Activated CD8-positive, alpha-beta memory T cell treated with anti-CD3 and anti-CD28 coated beads, Interleukin-2, amount 10 ng/mL, durations not matched to agents 7 days and 5 days (primary cell): ENCODE measurements at regions not wholly inside any gene's neighbourhood (a gene's known extent, or its start where the extent isn't known, plus 50 kb on each side); places are given as distances from the start of the nearest gene placed in this dataset.

Source experiments
- ATAC-seq: fragments of 150-1000 bp; cut with Tn5 transposase; one replicate; pipeline ENCODE4 v1.10.0; 2021; ENCODE audit warnings: moderate library complexity
- CTCF ChIA-PET: fragments of 350-600 bp; sonication (Branson Sonifier 250); formaldehyde crosslinking; loops from one replicate; lab custom pipeline; 2021; ENCODE audit warnings: antibody characterized with exemption; lab: Charles Lee
- DNase-seq: peaks from one replicate; pipeline ENCODE4 v3.0.0-alpha.2; 2020
- H3K27ac Mint-ChIP-seq: one replicate; pipeline ENCODE4 v1.8.0; 2021; ENCODE audit warnings: mild to moderate bottlenecking, mixed read lengths
- H3K27me3 Mint-ChIP-seq: one replicate; pipeline ENCODE4 v1.8.0; 2021; ENCODE audit warnings: mixed read lengths
- H3K36me3 Mint-ChIP-seq: one replicate; pipeline ENCODE4 v1.8.0; 2021; ENCODE audit warnings: mild to moderate bottlenecking, mixed read lengths
- H3K4me1 Mint-ChIP-seq: one replicate; pipeline ENCODE4 v1.8.0; 2021; ENCODE audit warnings: mixed read lengths
- H3K4me3 Mint-ChIP-seq: one replicate; pipeline ENCODE4 v1.8.0; 2021; ENCODE audit warnings: mild to moderate bottlenecking, moderate library complexity, mixed read lengths
- H3K9me3 Mint-ChIP-seq: one replicate; pipeline ENCODE4 v1.8.0; 2022; ENCODE audit warnings: low read depth, mixed read lengths

DNA sequence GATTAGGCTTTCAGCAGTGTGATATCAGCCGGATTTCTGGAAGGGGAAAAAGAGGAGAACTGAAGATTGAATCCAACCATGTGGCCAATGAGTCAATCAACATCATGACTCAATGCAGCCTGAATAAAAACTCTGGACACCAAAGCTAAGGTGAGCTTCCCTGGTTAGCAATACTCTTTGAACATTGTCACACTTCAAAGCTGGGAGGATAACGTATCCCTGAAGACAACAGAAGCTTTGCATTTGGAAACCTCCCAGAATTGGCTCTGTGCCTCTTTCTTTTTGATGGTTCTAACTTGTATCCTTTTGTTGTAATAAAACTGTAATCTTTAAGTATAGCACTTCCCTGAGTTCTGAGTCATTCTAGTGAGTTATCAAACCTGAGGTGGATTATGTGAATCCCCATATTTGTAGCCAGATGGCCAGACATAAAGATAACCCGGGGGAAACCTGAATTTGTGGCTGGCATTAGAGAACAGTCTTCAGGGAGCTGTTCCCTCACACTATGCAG is 284.4 kb downstream of the IPMK start:
- H3K4me3 Mint-ChIP-seq = no peak overlapping the region
- H3K27me3 Mint-ChIP-seq = no peaks in the 10 kb centered on the region
- H3K27ac Mint-ChIP-seq = no peak overlapping the region
- ATAC-seq = no peak
- no peaks in the 10 kb centered on the region for H3K4me1 Mint-ChIP-seq
- no peaks in the 10 kb centered on the region for H3K36me3 Mint-ChIP-seq
- CTCF ChIA-PET = no interaction called here
- DNase-seq = no peak
- H3K9me3 Mint-ChIP-seq = no peaks in the 10 kb centered on the region

DNA sequence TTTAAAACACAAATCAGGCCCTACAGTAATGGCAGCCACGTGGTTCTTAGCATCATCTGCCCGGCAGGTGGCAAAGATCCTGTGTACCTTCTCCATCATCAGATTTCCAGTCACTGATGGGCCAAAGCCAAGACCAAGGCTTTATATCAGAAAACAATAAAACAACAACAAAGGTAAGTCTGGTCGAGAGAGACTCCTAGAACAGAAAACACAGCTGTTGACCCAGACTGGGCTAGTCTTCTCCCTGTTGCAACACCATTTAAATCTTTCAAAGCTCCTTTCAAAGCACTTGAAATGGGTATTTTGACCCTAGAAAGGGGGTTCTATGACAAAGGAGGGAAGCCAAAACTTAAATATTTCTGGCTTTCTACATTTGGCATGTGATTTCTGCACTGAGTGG is 285.6 kb downstream of the IPMK start:
- ATAC-seq (no peak), DNase-seq (no peak)
- CTCF ChIA-PET = no interaction called here
- Mint-ChIP-seq H3K36me3 (no peaks in the 10 kb centered on the region), H3K4me1 (no peaks in the 10 kb centered on the region), H3K9me3 (no peaks in the 10 kb centered on the region), H3K4me3 (no peak overlapping the region), H3K27ac (no peak overlapping the region), H3K27me3 (no peaks in the 10 kb centered on the region)

DNA sequence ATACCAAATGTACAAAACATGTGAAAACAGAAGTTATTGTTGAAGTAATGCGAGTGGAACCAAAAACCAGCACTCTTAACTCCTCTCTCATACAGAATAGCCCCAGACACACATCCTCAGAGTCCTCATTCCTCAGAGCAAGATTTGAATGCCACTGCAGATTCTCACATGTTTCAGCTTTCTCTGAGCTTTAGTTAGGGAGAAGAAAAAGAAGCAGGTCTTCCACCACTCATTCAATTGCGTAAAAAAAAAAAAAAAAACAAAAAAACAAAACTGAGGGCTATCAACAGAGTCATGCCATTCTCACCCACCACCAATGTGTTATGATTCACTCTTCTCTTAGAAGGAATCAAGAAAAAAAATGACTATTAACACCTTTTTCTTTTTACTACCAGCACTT is 287.7 kb downstream of the IPMK start:
- DNase-seq = no peak
- Mint-ChIP-seq H3K9me3 (no peaks in the 10 kb centered on the region), H3K27ac (no peak overlapping the region), H3K36me3 (no peaks in the 10 kb centered on the region), H3K4me1 (no peaks in the 10 kb centered on the region), H3K4me3 (no peak overlapping the region), H3K27me3 (no peaks in the 10 kb centered on the region)
- ATAC-seq = no peak
- CTCF ChIA-PET = no interaction called here

DNA sequence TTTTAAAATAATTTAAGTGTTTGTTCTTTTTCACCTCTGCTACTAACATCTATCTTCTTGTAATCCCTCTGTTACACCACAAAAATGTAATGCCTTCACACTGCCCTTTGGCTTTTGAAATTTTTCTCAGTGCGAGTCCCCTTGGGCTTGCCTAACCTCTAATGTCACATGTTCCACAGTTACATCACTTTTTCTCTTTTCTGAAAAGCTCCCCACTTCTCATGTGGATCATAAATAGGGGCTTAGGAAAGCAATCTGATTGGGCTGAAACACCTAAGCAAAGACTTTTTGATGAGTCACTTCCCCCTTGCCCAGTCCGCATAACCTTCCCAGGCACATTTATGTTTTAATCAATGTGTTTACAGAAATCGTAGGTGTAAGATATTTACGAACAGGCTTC is 288.2 kb downstream of the IPMK start:
- Mint-ChIP-seq H3K4me1 (no peaks in the 10 kb centered on the region), H3K27ac (no peak overlapping the region), H3K9me3 (no peaks in the 10 kb centered on the region), H3K36me3 (no peaks in the 10 kb centered on the region), H3K27me3 (no peaks in the 10 kb centered on the region), H3K4me3 (no peak overlapping the region)
- ATAC-seq = no peak
- DNase-seq = no peak
- CTCF ChIA-PET = no interaction called here

DNA sequence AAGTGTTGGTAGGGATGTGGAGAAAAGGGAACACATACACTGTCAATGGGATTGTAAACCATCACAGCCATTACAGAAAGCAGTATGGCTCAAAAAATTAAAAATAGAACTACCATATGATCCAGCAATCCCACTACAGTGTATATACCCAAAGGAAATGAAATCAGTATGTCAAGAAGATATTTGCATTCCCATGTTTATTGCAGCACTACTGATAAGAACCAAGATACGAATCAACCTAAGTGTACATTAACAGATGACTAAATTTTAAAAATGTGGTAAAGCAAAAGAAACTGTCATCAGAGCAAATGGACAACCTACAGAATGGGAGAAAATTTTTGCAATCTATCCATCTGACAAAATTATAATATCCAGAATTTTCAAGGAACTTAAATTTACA is 290.4 kb downstream of the IPMK start:
- ATAC-seq (no peak), DNase-seq (no peak)
- no peaks in the 10 kb centered on the region for H3K9me3 Mint-ChIP-seq
- no peaks in the 10 kb centered on the region for H3K36me3 Mint-ChIP-seq
- no peaks in the 10 kb centered on the region for H3K27me3 Mint-ChIP-seq
- CTCF ChIA-PET = no interaction called here
- no peaks in the 10 kb centered on the region for H3K4me1 Mint-ChIP-seq
- no peak overlapping the region for H3K4me3 Mint-ChIP-seq
- H3K27ac Mint-ChIP-seq = no peak overlapping the region

DNA sequence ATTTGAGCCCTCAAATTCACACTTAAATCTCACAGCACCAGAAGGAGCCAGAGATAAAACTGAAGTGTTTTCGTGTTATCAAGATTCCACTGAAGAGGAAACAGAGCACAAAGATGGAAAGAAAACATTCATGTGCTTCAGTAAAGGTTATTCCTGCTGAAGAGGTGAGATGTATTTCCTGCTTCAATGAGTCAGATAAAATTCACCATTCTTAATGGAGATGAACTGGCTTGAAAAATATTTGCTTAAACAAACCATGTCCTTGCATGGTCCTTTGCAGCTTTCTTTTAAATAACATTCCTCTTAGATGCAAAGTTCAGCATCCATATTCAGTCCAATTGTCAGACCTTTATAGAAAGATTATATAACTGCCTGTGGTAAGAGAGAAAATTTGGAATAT is 294.2 kb downstream of the IPMK start:
- no peak overlapping the region for H3K27ac Mint-ChIP-seq
- no peak for ATAC-seq

DNA sequence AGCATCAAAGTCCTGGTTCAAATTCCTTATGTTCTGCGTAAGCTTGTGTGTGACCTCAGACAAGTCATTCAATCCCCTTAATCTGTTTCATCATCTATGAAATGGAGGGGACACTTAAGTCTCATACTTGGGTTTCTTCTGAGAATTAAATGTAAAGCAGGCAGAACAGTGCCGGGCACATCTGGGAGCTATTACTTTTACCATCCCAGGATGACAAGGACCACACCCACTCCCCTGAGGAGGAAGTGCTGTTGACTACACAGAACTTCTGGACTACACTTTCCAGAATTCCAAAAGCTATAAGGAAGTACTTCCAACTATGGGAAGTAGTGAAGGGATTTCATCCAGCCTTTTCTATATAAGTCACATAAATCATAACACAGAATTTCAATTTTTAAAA is 294.9 kb downstream of the IPMK start:
- Mint-ChIP-seq H3K4me3 (no peak overlapping the region), H3K36me3 (no peaks in the 10 kb centered on the region), H3K4me1 (no peaks in the 10 kb centered on the region), H3K27ac (no peak overlapping the region), H3K9me3 (peaks cover 4% of the 10 kb centered on the region), H3K27me3 (no peaks in the 10 kb centered on the region)
- CTCF ChIA-PET = no interaction called here
- DNase-seq (no peak), ATAC-seq (no peak)

More for the DNA sequence above, 294.2 kb downstream of the IPMK start:
- DNase-seq = no peak
- Mint-ChIP-seq H3K9me3 (no peaks in the 10 kb centered on the region), H3K27me3 (no peaks in the 10 kb centered on the region), H3K4me1 (no peaks in the 10 kb centered on the region), H3K4me3 (no peak overlapping the region), H3K36me3 (no peaks in the 10 kb centered on the region)
- CTCF ChIA-PET = no interaction called here

DNA sequence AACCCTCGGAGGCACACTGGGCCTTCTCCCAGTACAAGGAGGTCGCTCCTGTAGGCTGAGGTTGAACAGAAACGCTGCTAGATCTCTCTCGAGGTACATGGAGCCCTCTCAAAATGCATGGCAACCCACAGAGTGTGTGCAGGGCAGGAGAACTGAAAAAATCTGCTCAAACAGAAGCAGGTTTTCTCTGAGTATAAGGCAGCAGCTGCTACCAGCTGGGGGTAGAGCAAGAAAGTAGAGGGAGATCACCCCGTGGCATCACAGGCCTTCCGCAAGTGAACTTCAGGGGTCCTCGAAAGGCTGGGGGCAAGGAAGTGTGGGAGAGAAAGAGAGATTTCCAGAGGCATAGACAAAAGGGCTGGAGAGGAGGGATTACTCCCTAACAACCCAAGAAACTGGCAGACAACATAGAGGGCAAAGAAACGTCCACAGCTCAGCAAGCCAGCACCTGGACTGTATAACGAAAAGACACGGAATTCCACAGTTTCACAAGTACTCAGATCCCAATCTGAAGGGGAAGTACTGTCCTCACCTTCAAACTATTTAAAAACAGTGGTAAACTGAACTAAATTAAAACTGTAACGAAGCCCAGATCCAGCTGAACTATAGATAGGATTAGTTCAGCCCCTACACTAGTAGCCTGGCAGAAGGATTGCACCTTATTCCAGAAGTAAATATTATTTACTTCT is 299.2 kb downstream of the IPMK start:
- H3K4me1 Mint-ChIP-seq = no peaks in the 10 kb centered on the region
- CTCF ChIA-PET = no interaction called here
- no peaks in the 10 kb centered on the region for H3K27me3 Mint-ChIP-seq
- no peak overlapping the region for H3K27ac Mint-ChIP-seq
- no peak overlapping the region for H3K4me3 Mint-ChIP-seq
- no peak for ATAC-seq
- no peak for DNase-seq
- peaks cover 6% of the 10 kb centered on the region for H3K9me3 Mint-ChIP-seq
- no peaks in the 10 kb centered on the region for H3K36me3 Mint-ChIP-seq

DNA sequence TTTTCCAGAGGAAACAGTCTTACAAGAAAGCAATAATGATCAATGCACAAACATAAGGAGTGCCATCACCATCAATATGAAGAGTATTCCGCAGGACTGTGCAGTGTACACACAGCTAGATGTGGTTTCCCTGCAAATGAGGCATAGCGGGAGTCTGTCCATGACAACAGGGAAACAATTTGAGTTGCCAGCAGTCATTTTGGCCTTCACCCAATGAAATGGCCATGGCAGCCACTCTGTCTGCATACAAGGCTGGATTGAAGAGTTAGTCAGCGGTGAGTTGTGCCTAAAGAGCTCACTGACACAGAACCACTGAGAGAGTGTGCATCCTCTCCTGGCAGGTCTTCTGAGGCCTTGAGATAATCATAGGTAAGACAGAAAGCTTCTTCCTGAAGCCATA is 303.3 kb downstream of the IPMK start:
- CTCF ChIA-PET = no interaction called here

DNA sequence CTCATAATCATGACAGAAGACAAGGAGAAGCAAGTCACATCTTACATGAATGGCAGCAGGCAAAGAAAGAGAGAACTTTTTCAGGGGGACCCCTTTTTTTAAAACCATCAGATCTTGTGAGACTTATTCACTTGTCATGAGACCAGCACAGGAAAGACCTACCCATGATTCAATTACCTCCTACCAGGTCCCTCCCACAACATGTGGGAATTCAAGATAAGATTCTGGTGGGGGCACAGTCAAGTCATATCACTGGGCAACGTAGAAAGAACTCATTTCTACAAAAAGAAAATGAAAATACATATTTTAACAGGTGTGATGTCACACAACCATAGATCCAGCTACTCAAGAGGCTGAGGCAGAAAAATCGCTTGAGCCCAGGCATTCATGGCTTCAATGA is 304.1 kb downstream of the IPMK start:
- Mint-ChIP-seq H3K27ac (no peak overlapping the region), H3K4me1 (no peaks in the 10 kb centered on the region), H3K27me3 (no peaks in the 10 kb centered on the region), H3K36me3 (no peaks in the 10 kb centered on the region), H3K9me3 (peaks cover 6% of the 10 kb centered on the region), H3K4me3 (no peak overlapping the region)
- ATAC-seq (no peak), DNase-seq (no peak)
- CTCF ChIA-PET = no interaction called here

More for the DNA sequence above, 303.3 kb downstream of the IPMK start:
- no peaks in the 10 kb centered on the region for H3K36me3 Mint-ChIP-seq
- ATAC-seq = no peak
- DNase-seq = no peak
- H3K9me3 Mint-ChIP-seq = peaks cover 6% of the 10 kb centered on the region
- H3K27me3 Mint-ChIP-seq = no peaks in the 10 kb centered on the region
- H3K4me1 Mint-ChIP-seq = no peaks in the 10 kb centered on the region
- no peak overlapping the region for H3K4me3 Mint-ChIP-seq
- H3K27ac Mint-ChIP-seq = no peak overlapping the region

DNA sequence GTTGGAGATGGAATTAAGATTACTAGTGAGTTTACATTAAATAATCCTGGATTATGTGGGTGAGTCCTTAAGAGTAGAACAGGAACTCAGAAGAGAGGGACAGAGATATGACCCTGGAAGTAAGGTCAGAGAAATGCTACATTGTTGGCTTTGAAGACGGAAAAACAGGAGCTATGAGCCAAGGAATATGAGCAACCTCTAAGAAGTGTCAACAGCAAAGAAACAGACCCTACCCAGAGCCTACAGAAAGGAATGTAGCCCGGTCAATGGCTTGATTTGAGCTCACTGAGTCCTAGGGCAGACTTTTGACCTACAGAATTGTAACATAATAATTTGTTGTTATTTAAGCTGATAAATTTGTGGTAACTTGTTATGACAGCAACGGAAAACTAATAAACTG is 304.9 kb downstream of the IPMK start:
- Mint-ChIP-seq H3K9me3 (peaks cover 2% of the 10 kb centered on the region), H3K36me3 (no peaks in the 10 kb centered on the region), H3K27ac (no peak overlapping the region), H3K27me3 (no peaks in the 10 kb centered on the region), H3K4me3 (no peak overlapping the region), H3K4me1 (no peaks in the 10 kb centered on the region)
- CTCF ChIA-PET = no interaction called here
- ATAC-seq (no peak), DNase-seq (no peak)

DNA sequence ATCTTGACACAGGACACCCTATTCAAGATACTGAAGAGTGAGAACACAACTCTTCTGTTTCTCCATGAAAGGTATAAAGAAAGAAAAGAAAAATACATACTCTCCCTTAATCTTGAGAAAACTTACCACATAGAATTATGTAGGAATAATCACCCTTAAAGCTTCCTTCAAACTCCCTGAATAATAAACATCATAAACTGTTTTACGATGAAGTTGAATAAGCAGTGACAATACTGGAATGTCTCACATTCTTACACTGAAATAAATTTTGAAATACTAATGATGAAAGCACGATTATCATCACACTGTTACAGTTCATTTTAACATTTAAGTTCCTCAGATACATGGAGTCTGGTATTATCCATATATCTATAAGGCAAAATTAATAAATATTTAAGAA is 306.2 kb downstream of the IPMK start:
- DNase-seq (no peak), ATAC-seq (no peak)
- H3K4me3 Mint-ChIP-seq = no peak overlapping the region
- H3K27me3 Mint-ChIP-seq = no peaks in the 10 kb centered on the region
- H3K9me3 Mint-ChIP-seq = peaks cover 2% of the 10 kb centered on the region
- H3K4me1 Mint-ChIP-seq = no peaks in the 10 kb centered on the region
- CTCF ChIA-PET = no interaction called here
- H3K36me3 Mint-ChIP-seq = no peaks in the 10 kb centered on the region
- H3K27ac Mint-ChIP-seq = no peak overlapping the region

DNA sequence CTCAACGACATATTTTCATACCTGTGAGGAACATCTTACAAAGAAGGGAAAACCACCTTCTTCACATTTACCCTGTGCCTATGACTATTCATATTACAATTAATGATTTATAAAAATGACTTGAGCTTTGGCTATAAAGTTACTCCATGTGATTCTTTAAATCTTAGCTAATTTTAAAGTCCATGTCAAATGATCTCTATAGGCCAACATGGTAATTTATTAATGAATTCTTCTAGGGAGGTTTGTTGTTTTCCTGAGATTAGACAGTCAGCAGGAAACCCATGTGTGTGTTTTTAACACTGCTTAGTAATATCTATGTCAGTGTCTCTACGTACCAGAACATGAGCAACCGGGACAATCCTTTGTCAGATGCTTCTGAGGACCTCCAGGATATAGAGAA is 307.3 kb downstream of the IPMK start:
- CTCF ChIA-PET = no interaction called here
- Mint-ChIP-seq H3K36me3 (no peaks in the 10 kb centered on the region), H3K4me3 (no peak overlapping the region), H3K27me3 (no peaks in the 10 kb centered on the region), H3K9me3 (peaks cover 2% of the 10 kb centered on the region), H3K4me1 (no peaks in the 10 kb centered on the region), H3K27ac (no peak overlapping the region)
- no peak for ATAC-seq
- no peak for DNase-seq

DNA sequence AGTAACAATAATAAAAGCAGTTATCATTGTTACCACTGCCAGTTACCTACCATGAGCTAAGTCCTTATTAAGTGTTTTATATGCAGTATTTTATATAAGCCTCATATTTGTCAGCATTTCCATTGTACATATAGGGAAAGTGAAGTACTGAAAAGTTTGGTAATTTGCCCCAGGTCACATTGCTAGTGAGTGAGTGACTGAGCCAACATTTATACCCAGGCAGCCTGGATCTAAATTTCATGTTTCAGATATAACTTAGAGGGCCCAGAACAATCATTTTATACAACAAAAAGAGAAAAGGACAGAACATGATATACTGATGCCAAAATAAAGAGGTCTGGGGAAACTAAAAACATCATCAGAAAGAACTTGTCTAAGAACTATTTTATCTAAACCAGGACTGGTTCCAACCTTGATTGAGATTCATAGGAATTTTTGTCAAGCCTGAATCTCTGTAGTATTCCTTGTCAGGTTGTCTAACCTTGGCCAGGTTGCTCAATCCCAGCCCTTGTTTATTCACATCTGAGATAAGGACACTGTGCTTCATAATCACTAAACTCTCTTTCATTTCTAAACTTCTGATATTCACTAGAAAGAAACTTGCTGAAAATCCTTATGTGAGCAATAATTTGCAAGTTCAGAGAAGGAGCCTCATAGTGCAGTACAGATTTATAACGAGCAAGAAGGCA is 308.2 kb downstream of the IPMK start:
- Mint-ChIP-seq H3K27me3 (no peaks in the 10 kb centered on the region), H3K9me3 (no peaks in the 10 kb centered on the region), H3K36me3 (no peaks in the 10 kb centered on the region), H3K4me3 (no peak overlapping the region), H3K4me1 (no peaks in the 10 kb centered on the region), H3K27ac (no peak overlapping the region)
- DNase-seq = no peak
- ATAC-seq = no peak
- CTCF ChIA-PET = no interaction called here
